22Rv1 (cell line): ENCODE measurements at regions not wholly inside any gene's neighbourhood (a gene's known extent, or its start where the extent isn't known, plus 50 kb on each side); places are given as distances from the start of the nearest gene placed in this dataset.

ENCODE experiments used
- CTCF ChIP-seq: fragments of 450-650 bp; IDR thresholded peaks from 2 replicates; pipeline ENCODE4 v1.5.1; 2017; ENCODE audit warnings: mild to moderate bottlenecking
- ZFX ChIP-seq: fragments of 450-650 bp; IDR thresholded peaks from 2 replicates; pipeline ENCODE4 v1.6.1; 2017; ENCODE audit warnings: antibody characterized with exemption, borderline replicate concordance

GRCh38 chr3:193929373-193929772 is 206.6 kb upstream of the HES1 start:
- TF ChIP-seq CTCF = no peak
- TF ChIP-seq ZFX = no peak
